ENCODE measurements at regions not wholly inside any gene's neighbourhood (a gene's known extent, or its start where the extent isn't known, plus 50 kb on each side); places are given as distances from the start of the nearest gene placed in this dataset.
"Not testable (repeated sequence)": the region's sequence is repeated elsewhere in the genome, so short reads cannot be mapped to it uniquely, and the experiment has no call there.

DNA sequence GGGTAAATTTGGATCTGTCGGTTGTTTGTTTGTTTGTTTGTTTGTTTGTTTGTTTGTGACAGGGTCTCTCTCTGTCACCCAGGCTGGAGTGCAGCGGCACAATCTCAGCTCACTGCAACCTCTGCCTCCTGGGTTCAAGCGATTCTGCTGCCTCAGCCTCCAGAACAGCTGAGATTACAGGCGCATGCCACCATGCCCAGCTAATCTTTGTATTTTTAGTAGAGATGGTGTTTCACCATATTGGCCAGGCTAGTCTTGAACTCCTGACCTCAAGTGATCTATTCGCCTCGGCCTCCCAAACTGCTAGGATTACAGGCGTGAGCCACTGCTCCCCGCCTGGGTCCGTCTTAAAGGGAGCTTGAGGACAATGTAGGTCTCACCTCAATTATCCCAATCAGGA, 95.3 kb upstream of the NAA20 start:
- TF ChIP-seq CTCF, POLR2A (IDR thresholded peaks at IDR 0.05): not testable (repeated sequence)
